ENCODE measurements at regions not wholly inside any gene's neighbourhood (a gene's known extent, or its start where the extent isn't known, plus 50 kb on each side); places are given as distances from the start of the nearest gene placed in this dataset.

GRCh38 chr1:214974002-214974401, 108.5 kb upstream of the KCNK2 start:
- TF ChIP-seq ARNT (IDR thresholded peaks at IDR 0.05) (no peak), ZNF768 (CRISPR knock-in tag; IDR thresholded peaks at IDR 0.05) (no peak), NONO (IDR thresholded peaks at IDR 0.05) (no peak), NONO (CRISPR knock-in tag; conservative IDR thresholded peaks at IDR 0.05) (no peak), CBX1 (IDR thresholded peaks at IDR 0.05; ENCODE audit: low read depth) (no peak), EZH2 (conservative IDR thresholded peaks at IDR 0.05; ENCODE audit: low read depth, low read length) (no peak), MYC (CRISPR knock-in tag; IDR thresholded peaks at IDR 0.05; ENCODE audit: borderline replicate concordance) (no peak), CEBPB (IDR thresholded peaks at IDR 0.05; ENCODE audit: borderline replicate concordance, low read depth, low read length) (no peak), CTCF (CRISPR knock-in tag; IDR thresholded peaks at IDR 0.05) (no peak), ZNF17 (CRISPR knock-in tag; IDR thresholded peaks at IDR 0.05) (no peak), CREM (IDR thresholded peaks at IDR 0.05) (no peak), CREM (CRISPR knock-in tag; IDR thresholded peaks at IDR 0.05) (no peak), ZNF589 (CRISPR knock-in tag; conservative IDR thresholded peaks at IDR 0.05) (no peak)

Data from HepG2 (cell line).